ENCODE measurements at regions not wholly inside any gene's neighbourhood (a gene's known extent, or its start where the extent isn't known, plus 50 kb on each side); places are given as distances from the start of the nearest gene placed in this dataset.
"Not testable (repeated sequence)": the region's sequence is repeated elsewhere in the genome, so short reads cannot be mapped to it uniquely, and the experiment has no call there.

DNA sequence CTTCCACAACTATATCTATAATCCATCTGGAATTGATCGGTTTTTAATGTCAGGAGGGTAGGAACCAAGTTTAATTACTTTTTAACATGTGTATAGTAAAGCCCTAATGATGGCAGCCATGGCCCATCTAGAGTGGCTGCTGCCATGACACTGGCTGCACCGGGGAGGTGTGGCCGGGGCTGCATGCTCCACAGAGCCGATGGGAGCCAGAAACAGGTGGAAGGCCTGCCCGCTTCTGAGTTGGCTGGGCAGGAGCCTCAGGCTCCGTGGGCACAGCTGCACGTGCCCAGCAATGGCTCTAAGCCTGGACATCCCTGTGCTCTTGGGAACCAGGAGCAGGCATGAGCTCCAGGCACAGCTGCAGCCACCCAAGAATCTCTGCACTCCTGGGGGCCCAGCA, 73.0 kb downstream of the GBP6 start:
- DNase-seq (ENCODE audit: low read depth), result no peak
- TF ChIP-seq, protein P1, sequence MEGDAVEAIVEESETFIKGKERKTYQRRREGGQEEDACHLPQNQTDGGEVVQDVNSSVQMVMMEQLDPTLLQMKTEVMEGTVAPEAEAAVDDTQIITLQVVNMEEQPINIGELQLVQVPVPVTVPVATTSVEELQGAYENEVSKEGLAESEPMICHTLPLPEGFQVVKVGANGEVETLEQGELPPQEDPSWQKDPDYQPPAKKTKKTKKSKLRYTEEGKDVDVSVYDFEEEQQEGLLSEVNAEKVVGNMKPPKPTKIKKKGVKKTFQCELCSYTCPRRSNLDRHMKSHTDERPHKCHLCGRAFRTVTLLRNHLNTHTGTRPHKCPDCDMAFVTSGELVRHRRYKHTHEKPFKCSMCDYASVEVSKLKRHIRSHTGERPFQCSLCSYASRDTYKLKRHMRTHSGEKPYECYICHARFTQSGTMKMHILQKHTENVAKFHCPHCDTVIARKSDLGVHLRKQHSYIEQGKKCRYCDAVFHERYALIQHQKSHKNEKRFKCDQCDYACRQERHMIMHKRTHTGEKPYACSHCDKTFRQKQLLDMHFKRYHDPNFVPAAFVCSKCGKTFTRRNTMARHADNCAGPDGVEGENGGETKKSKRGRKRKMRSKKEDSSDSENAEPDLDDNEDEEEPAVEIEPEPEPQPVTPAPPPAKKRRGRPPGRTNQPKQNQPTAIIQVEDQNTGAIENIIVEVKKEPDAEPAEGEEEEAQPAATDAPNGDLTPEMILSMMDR (conservative IDR thresholded peaks at IDR 0.05; ENCODE audit: low read depth, low read length), result no peak
- H3K4me3 ChIP-seq (ENCODE audit: low read depth, low read length), result no peak overlapping the region

DNA sequence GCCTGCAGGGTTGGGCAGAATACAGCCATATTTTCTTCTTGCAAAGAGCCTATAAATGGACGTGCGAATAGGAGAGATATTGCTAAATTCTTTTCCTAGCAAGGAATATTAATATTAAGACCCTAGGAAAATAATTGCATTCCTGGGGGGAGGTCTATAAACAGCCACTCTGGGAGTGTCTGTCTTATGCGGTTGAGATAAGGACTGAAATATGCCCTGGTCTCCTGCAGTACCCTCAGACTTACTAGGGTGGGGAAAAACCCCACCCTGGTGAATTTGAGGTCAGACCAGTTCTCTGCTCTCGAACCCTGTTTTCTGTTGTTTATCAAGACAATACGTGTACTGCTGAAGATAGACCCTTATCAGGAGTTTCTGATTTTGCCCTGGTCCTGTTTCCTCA, 74.4 kb downstream of the GBP6 start:
- not testable (repeated sequence) for H3K4me3 ChIP-seq (ENCODE audit: low read depth, low read length); DNase-seq (ENCODE audit: low read depth)

DNA sequence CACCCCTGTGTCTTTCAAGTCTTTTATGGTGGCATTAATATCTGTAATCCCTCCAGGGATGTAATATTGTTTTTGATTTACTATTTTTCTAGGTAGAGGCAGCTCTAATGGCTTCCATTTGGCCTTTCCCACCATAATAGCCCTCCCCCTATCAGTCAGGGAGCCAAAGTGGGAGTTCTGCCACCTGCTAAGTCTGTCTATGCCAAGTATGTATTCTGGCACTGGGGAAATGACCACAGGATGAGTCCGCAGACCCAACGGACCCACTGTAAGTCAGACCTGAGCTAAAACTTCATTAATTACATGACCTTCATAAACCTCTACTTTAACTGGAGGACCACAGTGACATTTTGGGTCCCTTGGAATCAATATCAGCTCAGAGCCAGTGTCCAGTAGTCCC, 77.1 kb downstream of the GBP6 start:
- no peak overlapping the region for H3K4me3 ChIP-seq (ENCODE audit: low read depth, low read length)
- TF ChIP-seq, protein P1 (conservative IDR thresholded peaks at IDR 0.05; ENCODE audit: low read depth, low read length), result no peak
- no peak for DNase-seq (ENCODE audit: low read depth)

DNA sequence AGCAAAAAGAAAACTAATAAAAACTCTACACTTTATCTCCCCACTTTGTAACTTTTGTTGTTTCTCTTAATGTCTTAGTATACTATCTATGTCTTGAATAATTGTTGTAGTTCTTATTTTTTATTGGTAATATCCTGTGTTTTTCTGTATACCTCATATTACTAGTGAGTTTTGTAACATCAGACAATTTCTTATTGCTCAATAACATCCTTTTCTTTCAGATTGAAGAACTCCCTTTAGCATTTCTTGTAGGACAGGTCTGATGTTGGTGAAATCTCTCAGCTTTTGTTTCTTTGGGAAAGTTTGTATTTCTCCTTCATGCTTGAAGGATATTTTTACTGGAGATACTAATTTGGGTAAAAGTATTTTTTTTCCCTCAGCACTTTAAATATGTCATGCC, 79.8 kb upstream of the LRRC8B start:
- TF ChIP-seq, protein P1 (conservative IDR thresholded peaks at IDR 0.05; ENCODE audit: low read depth, low read length), result no peak
- no peak overlapping the region for H3K4me3 ChIP-seq (ENCODE audit: low read depth, low read length)
- DNase-seq (ENCODE audit: low read depth), result no peak

DNA sequence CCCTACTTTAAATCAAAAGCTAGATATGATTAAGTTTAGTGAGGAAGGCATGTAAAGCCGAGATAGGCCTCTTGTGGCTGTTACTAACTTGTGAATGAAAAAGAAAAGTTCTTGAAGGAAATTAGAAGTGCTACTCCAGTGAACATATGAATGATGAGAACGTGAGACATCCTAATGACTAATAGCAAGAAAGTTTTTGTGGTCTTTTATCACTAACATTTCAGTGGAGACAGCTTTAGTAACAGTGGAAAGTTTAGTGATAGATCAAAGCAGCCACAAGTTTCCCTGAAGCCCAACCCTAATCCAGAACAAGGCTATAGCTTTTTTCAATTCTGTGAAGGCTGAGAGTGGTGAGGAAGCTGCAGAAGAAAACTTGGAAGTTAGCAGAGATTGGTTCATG, 73.6 kb upstream of the LRRC8B start:
- no peak overlapping the region for H3K4me3 ChIP-seq (ENCODE audit: low read depth, low read length)
- TF ChIP-seq, protein P1 (conservative IDR thresholded peaks at IDR 0.05; ENCODE audit: low read depth, low read length), result no peak
- peak; percentile 15 for DNase-seq (ENCODE audit: low read depth)

DNA sequence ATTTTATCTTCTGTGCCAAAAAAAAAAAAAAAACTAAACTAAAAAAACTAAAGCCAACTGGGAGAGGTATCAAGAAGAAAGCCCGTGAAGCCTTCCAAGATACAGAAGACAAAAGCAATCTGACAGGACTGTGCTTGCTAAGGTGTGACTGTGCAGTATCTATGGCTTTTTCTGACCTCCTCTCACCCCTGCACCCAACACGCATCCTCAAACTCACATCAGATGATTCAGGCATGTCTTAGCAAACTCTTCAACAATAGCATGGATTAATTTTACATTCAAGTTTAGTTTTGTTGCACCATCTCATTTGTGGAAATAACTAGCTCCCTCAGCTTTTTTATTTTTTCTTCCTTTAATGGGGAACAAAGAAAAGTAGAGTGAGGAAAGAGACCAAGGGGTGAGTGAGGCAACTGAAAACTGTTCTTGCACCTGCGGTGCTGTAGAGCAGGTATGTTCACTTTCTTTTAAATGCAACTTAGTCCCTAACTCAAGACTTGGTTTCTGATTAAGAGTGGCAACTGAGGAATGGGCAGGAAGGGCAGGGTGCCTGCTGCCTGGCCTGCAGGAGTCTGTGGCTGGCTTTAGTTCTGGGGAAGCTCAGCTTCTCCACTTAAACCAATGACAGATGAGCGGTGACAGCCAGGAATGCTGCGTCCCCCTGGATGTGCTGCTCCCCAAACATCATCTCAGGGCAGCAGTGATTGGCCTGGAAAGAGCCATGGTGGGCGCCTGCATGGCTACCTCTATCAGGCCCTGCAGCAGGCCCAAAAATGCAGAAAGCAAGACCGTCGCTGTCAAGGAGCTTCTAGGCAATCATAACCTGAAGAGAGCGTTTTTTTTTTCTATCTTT, 71.3 kb upstream of the LRRC8B start:
- no peak overlapping the region for H3K4me3 ChIP-seq (ENCODE audit: low read depth, low read length)
- TF ChIP-seq, protein P1 (conservative IDR thresholded peaks at IDR 0.05; ENCODE audit: low read depth, low read length), result no peak
- DNase-seq (ENCODE audit: low read depth), result no peak

DNA sequence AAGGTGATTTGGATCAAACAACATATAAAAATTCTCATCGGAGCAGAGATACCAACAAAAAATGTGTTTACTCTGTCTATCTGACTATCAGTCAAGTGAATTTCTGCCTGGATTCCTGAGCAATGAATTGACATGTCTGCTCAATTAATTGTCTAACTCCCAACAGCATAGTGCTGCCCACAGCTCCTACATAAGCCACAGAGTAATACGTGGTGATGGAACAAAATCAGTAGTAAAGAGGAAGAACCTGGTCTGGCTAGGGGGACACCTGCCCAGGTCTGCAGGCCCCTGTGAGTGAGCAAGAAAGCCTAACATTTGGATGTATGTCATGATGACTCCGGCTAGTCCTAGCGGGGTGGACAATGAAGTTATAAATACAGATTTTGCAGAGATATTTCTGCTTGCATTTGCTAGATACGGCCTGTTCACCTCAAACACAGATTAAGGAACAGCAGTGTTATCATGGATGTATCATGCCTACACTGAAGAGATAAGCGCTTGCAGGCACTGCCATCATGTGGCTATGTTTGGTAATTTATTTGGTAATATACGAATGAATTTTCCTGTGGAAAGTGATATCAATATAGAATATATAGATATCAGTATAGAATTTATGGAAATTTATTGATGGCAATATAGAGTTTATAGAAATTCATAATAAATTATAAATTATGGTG, 69.6 kb upstream of the LRRC8B start:
- no peak overlapping the region for H3K4me3 ChIP-seq (ENCODE audit: low read depth, low read length)
- DNase-seq (ENCODE audit: low read depth), result no peak
- TF ChIP-seq, protein P1 (conservative IDR thresholded peaks at IDR 0.05; ENCODE audit: low read depth, low read length), result peak; percentile 75
